Mammary epithelial cell (primary cell): ENCODE measurements at regions not wholly inside any gene's neighbourhood (a gene's known extent, or its start where the extent isn't known, plus 50 kb on each side); places are given as distances from the start of the nearest gene placed in this dataset.

Experiments
- CTCF ChIP-seq, 2 donors: IDR thresholded peaks in 1 of 2; conservative IDR thresholded peaks in 1 of 2; 2 replicates each; pipeline ENCODE4 v1.5.1; 2011 to 2012; ENCODE audit warnings: inconsistent platforms in 2 of 2, low read length in 2 of 2, mild to moderate bottlenecking in 2 of 2, control low read depth in 1 of 2, low read depth in 1 of 2; ENCODE audit not compliant: insufficient read depth in 1 of 2; ENCODE audit errors: extremely low read depth in 1 of 2
- EZH2 ChIP-seq: IDR thresholded peaks from 2 replicates; pipeline ENCODE4 v1.6.1; 2012; ENCODE audit warnings: low read length, inconsistent platforms, borderline replicate concordance

GRCh38 chr5:110112348-110112747 is 422.6 kb downstream of the MAN2A1 start:
- no peak for TF ChIP-seq CTCF (conservative IDR thresholded peaks at IDR 0.05 in 1 of 2, IDR thresholded peaks at IDR 0.05 in 1 of 2; ENCODE audit: extremely low read depth in 1 of 2, insufficient read depth in 1 of 2, low read depth in 1 of 2, low read length in 2 of 2)
- no peak for TF ChIP-seq EZH2
